GM23338 (cell line): ENCODE measurements at regions not wholly inside any gene's neighbourhood (a gene's known extent, or its start where the extent isn't known, plus 50 kb on each side); places are given as distances from the start of the nearest gene placed in this dataset.

ENCODE experiments used
- ETS1 ChIP-seq: IDR thresholded peaks from 2 replicates; pipeline ENCODE4 v1.6.1; 2016; ENCODE audit warnings: antibody characterized with exemption
- JUNB ChIP-seq: IDR thresholded peaks from one replicate; pipeline ENCODE4 v1.6.1; 2016; ENCODE audit warnings: antibody characterized with exemption; ENCODE audit not compliant: unreplicated experiment
- REST ChIP-seq: IDR thresholded peaks from one replicate; pipeline ENCODE4 v1.6.1; 2018; ENCODE audit warnings: antibody characterized with exemption; ENCODE audit not compliant: unreplicated experiment
- ZNF331 ChIP-seq: fragments of 250-450 bp; sonication (Bioruptor Pico); IDR thresholded peaks from 2 replicates; pipeline ENCODE4 v1.5.0; 2020; ENCODE audit warnings: low read depth, mild to moderate bottlenecking, moderate library complexity
- ZNF462 ChIP-seq: fragments of 250-450 bp; sonication (Bioruptor Pico); IDR thresholded peaks from 2 replicates; pipeline ENCODE4 v1.5.0; 2020; ENCODE audit warnings: mild to moderate bottlenecking, moderate library complexity

GRCh38 chr20:59530782-59531181, 73.6 kb upstream of the PHACTR3 start (continued):
- TF ChIP-seq ZNF462 (CRISPR knock-in tag) (no peak), JUNB (no peak), ETS1 (no peak), ZNF331 (CRISPR knock-in tag) (no peak), REST (no peak)
